Fibroblast of gingiva (primary cell): ENCODE measurements at regions not wholly inside any gene's neighbourhood (a gene's known extent, or its start where the extent isn't known, plus 50 kb on each side); places are given as distances from the start of the nearest gene placed in this dataset.
"Not testable (repeated sequence)": the region's sequence is repeated elsewhere in the genome, so short reads cannot be mapped to it uniquely, and the experiment has no call there.

Experiments
- DNase-seq: peaks from one replicate; pipeline ENCODE4 v3.0.0-alpha.2; 2011; ENCODE audit warnings: low read depth

DNA sequence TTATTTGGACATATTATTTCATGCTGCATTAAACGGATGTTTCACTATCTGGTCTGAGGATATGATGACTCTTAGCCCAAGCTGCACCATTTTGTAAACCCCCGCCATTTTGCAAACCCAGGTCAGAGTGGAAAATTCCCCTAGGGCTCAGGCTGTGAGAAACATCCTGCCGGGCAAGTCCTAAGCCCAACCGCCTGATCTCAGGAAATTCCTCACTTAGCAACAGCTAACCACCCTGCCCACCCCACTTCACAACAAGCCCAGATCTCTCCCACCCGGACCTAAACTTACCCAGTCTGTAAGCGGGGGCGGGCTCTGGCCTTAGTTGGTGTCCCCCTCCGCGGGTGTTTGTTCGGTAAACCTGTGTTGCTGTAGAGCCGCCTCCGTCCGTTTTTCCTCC, 2747.1 kb downstream of the PCDH7 start:
- no peak for DNase-seq

DNA sequence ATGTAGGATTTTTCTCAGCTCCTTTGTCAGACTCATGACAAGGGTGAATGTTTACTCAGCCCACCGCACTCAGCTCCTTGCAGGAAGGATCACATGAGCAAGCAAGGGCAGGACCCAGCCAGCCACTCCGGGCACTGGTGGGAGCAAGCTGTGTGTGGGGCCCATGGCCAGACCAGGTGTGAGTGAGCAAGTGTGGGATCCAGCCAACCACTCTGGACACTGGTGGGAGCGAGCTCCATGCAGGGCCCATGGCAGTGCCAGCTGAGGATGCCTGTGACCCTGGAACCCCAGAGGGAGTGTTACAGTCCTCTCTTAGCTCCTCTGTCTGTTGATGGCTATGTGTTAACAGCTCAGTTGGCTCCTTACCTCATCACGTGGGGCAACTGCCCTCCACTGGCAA, 2750.6 kb downstream of the PCDH7 start:
- DNase-seq = no peak

DNA sequence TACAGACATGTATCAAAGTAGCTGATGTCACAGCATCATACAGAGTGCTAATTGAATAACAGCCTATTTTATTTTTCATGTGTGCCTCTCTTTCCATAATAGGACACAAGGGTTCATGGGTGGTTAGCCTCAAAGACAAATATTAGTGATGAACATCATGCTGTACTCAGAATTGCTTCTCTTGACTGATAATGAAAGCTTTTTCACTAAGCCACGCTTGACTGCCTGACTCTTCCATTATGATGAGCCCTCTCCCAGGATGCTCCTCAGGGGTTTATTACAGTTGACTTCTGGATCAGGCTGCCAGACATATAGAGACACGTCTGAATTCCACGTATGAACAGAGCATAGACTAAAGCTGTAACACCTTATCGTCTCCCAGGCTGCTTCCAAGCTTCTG, 2757.5 kb downstream of the PCDH7 start:
- DNase-seq = no peak

DNA sequence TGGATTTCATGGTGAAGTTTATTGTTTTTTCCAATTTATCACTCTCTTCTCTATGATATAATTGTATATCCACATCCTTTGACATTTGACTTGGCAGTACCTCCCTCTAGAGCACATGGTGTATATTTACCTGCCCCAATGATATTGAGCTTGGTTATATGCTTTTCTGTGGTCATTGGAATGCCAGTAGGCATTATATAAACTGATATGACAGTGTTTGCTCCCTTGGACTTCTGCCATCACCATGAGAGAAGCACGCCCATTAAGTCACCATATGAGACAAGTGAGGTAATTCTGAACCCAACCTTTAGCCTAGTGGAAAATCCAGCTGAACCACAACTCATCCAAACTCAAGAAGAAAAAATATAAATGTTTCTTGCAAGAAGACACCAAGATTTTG, 2761.5 kb downstream of the ARAP2 start:
- DNase-seq = no peak

DNA sequence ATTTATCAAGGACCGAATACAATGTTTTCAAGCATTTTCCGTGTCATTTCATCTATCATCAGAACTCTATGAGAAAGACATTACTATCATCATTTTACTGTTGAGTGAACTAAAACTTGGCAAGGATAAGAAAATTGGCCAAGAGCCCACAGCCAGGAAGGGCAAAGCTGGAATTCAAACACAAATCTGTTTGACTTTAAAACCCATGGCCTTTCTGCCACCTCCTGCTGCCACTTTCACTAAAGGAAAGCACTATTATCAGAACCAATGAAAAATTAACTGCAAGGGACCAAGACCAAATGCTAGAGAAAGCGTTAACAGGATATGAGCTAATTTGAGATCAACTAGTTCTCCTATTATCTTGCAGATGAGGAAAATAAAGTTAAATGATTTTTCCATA, 2759.2 kb downstream of the ARAP2 start:
- DNase-seq = no peak

DNA sequence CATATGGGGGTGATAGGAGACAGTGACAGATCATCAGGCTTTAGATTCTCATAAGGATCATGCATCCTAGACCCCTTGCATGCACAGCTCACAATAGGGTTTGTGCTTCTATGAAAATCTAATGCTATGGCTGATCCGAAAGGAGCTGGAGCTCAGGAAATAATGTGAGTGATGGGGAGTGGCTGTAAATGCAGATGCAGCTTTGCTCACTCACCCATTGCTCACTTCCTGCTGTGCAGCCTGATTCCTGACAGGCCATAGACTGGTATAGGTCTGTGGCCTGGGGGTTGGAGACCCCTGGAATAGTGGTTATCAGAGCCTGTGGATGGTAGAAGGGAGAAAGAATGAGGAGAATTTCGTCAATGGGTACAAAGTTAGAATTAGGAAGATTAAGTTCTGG, 2751.1 kb downstream of the ARAP2 start:
- DNase-seq = no peak

DNA sequence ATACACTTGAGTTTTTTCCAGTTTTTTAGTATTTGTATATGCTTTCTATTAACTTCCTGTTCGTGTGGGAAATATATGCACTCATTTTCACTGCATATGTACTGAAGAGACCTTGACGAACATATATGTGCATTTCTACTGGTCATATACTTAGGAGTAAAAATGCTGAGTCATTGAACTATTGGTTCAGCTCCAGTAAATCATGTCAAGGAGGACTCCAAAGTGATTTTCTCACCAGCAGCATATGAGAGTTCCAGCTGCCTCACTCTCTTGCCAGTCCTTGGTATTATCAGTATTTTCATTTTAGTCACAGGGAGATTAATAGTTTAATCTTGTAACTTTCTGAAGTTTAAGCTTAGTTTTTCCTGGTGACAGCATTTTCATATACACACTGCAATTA, 2750.2 kb downstream of the ARAP2 start:
- no peak for DNase-seq

DNA sequence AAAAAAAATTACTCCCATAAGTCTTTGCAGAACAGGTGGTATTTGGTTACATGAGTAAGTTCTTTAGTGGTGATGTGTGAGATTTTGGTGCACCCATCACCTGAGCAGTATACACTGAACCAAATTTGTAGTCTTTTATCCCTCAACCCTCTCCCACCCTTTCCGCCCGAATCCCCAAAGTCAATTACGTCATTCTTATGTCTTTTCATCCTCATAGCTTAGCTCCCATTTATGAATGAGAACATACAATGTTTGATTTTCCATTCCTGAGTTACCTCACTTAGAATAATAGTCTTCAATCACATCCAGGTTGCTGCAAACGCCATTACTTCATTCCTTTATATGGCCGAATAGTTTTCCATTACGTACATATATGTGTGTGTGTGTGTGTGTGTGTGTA, 2742.7 kb downstream of the ARAP2 start:
- not testable (repeated sequence) for DNase-seq

DNA sequence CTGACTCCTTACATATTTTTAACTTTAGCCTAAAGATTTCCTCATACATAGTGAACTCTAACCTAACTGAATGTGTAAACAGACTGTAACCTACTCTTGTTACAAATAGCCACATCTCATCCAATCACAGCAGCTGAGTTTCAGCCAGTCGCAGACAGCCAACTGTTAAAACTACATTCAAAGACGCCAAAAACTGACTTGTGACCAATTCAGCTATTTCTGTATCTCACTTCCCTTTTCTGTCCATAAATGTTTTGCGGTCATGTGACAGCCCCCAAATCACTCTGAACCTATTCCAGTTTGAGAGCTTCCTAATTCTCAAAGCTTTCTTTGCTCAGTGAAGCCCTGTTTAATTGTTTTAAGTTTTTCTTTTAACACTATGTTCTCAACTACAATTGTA, 2731.9 kb downstream of the ARAP2 start:
- no peak for DNase-seq

DNA sequence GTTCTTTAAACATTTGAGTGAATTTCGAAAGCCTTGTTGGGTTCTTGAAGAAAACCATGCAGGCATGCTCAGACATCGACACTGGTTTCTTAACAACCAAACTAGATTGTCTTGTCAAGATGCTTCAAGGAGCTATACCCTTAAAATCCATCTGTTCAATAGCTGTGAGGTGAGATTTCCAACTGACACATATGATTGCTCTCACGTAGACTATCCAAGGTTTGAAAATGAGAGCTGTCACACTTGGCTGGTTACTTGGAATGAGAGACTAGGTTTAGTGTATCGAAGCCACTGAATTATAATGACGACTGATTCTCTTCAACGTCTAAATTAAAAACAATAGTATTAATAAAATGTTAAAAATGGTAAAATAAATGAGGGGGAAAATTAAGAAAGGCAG, 2725.5 kb downstream of the ARAP2 start:
- DNase-seq = no peak

DNA sequence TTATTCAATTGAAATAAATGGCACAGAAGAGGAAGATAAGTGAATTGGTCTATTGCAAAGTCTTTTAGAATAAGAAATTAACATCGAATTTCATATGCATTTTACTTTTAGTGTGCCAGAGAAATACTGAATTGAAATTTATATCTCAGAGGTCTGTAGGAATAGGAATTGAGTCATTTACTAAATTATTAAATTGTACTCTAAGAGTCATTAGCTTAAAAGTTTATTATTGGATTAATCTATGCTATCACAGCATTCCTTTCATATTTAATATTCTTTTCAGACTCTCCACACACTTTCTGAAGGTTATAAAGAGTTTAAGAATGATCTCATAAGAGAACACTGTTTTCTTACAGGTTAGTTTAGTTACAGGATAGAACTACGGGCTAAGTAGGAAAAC, 2711.5 kb downstream of the ARAP2 start:
- DNase-seq = no peak

DNA sequence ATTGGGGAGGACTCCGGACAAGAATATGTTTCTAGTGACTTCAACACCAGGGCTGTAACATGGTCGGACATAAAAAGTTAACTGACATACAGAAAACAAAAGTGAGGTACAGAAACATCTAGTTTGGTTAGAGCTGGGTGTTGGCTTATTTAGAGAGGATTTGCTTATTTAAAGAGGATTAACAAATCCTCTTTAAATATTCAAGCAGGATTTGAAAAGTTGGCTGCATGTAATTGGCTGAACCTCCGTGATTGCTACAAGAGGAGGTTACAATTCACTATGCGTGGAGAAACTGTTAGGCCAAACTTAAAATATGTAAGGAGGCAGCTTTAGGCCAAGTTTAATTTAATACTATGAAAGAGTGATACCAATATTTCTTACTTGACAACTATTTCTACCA, 2707.4 kb downstream of the ARAP2 start:
- DNase-seq = no peak

DNA sequence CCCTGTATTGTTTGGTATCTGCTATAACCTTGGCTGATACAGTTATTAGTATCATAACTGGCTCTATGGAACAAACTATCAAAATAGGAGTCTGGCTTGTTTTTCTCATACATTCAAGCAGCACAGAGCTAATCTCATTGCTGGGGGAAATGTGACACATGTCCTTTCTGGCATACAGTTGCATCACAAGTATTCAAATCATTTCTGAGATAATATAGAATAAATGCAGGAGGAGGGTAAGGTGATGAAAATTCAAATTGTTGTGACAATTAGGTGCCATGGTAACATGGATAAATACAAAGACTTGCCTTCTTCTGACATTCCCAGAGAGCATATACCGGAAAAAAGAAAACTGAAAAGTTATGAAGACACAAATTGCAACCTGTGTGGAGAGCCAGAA, 2706.8 kb downstream of the ARAP2 start:
- DNase-seq = no peak

DNA sequence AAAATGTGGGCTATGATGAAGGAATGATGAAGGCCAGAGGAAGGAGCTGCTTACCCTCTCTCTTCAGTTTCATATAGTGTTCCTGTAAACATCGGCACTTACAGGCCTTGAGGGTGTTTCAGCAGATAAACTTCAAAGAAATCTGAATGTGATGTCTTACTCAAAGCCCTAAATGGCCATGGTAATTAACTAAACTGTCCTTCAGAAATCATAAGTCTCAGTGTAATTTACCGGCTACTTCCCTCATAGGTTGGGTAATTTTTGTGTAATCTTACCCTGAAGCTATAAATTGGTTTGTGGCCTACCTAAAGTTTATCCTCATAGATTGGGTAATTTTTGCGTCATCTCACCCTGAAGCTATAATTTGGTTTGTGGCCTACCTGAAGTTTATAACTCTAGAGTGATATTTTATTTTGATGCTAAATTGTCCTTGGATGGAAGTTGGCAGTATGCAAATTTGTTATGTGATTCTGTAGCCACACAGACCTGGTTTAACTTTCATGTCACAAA, 2700.3 kb downstream of the ARAP2 start:
- DNase-seq = no peak

DNA sequence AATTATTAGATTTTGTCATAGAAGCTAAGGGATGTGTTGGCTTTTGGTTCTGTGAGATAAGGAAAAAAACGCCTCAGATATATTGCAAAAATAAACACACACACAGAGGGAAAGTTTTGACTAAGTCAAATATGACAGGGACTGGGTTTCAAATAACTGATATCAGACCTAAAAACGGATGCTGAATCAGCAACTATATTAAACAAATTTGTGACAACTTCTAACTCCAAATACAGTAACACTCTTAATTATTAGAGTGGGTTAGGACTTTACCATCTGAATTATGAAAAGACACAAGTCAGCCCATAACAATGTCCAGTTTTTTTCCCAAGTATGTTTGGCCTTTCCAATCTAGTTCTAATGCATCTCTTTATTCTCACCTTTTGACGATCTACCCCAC, 2693.1 kb downstream of the ARAP2 start:
- DNase-seq = no peak

DNA sequence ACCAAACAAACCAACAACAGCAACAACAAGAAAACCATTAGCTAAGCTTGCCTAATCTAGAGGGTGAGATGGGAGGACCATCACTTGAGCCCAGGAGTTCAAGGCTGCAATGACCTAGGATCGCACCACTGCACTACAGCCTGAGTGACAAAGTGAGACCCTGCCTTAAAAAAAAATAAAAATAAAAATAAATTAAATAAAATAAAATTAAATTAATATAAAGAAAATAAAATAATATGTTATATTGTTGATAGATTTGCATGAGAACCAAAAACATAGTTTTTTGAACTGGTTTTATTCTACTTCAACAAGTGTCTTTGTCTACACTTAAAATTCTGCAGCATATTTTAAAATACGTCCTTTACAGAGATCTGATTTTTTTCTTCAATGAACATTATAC, 2683.1 kb downstream of the ARAP2 start:
- DNase-seq = no peak

DNA sequence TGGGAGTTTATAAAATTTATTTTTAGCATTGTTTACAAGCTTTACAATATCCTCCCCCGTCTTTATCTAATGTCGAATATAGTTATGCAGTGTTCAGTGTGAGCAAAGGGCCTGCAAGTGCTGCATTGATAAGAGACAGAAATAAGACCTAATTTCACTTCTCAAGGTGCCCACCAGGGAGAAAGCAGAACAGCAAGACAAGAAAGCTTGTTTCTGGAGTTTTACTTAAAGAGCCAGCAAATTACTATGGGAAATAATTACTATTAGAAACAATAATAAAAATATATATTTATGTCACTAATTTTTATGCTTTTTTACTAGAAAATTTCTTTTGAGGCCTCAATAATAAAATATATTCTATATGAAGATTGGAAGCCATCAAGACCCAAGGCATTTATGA, 2677.7 kb downstream of the ARAP2 start:
- no peak for DNase-seq

DNA sequence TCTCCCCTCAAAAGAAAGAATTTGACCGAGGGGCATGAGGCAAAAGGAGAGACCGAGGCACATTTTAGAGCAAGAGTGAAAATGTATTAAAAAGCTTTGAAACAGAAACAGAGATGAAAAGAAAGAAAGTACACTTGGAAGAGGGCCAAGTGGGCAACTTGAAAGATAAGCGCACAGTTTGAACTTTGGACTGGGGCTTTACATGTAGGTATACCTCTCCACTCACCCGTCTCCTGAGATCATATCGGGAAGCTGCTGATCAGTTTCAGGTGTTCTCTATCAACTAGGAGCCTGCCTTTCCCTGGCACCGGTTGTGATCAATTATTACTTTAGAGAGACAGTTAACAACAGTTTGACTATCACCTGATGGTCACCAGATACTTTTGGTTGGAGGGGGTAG, 2666.5 kb downstream of the ARAP2 start:
- DNase-seq = no peak

DNA sequence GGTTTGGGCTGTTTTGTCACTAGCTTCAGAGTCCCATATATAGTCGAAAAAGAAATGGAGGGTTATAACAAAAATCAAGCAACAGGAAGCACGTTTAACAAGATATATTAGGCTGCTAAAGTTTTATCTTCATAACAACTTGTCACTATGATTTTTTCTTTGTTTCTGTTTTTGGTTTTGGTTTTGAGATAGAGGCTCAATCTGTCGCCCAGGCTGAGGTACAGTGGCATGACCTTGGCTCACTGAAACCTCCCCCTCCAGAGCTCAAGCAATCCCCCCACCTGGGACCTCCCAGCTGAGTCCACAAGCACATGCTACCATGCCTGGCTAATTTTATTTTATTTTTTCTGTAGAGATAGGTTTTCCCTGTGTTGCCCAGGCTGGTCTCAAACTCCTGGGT, 2664.4 kb downstream of the ARAP2 start:
- DNase-seq = no peak

DNA sequence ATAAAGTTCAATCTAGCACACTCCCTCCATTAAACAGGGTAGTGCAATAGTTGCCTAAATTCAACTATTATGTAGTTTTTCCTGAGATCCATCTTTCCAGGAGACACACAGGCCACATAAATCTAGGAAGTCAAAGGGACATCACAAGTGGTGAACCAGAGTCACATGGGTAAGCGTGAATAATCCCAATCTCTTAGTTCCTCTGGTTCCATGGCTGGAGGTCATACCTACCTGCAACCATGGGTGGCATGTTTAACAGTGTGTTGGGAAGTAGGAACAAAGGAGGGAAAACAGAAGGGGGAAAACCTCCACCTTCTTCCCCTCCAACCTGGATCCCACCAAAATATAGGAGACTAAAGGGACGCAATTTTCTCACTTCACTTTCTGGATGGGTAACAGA, 2651.6 kb downstream of the ARAP2 start:
- no peak for DNase-seq

DNA sequence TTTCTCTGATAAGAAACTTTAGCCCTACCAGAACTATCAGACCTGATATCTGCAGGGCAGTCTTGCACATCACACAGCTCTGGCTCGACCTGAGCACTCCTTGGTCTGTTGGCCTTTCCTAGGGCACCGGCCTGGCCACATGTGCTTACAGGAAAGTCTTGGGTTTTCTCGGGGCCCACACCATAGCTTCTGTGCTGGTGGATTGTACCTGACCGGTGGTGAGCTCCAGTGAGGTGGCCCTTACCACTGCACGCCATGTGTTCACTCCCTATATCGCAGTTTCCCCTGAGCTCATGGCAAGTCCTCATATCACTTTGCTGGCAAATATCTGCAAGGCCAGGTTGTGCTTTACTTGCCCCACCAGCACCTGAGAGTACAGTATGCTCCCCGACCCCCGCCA, 2637.4 kb downstream of the ARAP2 start:
- no peak for DNase-seq

DNA sequence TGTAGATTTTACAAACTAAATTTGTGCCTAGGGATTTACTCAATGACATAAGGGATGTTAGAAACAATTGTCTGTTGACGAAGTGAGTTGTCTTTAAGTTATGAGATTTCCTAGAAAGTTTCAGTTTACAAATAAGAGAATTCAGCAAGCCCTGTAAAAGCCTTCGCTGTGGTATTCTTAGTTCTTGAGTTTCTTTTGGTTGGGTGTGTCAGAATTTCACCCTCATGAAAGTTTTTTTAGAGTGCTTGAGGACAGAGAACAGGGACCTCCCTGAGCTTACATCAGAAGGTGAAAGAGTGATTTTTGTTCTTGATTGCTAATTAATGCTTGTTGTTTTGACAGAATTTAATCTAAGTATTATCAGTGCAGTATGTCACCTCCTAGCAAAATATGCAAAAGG, 2628.2 kb downstream of the ARAP2 start:
- no peak for DNase-seq

DNA sequence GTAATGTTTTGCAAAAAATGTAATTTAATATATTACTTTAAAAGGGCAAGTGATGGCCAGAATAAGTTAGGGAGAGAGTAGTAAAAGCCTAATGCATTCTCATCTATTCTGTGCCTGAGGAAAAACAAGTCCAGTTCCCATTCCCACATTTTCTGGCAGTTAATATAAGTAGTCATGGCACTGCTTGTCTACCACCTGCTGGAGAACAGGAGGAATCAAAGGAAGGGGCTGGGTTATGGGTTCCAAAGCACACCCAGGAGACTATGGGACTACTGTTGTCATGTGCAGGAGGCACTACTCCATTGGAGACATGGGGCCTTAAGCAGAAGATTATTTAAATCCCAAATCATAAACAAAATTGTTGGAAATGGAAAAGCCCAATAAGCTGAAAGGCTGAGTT, 2618.6 kb downstream of the ARAP2 start:
- DNase-seq = no peak

DNA sequence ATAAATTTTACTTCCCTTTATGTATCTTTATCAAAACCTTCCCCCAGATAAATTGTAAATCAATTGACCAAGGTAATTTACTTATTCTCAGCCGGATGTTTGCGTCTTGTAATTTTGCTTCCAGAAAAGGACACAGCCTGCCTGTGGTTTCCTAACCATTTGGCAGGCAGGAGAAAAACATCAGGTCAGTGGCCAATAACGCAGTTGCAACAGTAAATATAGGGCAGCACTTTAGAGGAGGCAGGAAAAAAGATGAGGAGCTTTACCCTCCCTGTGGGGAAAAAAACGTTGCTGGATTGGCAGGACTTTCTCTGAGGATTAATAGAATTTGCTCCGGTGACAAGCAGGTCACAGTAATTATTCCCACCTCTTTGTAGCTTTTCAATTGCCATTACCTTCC, 2618.1 kb downstream of the ARAP2 start:
- no peak for DNase-seq

DNA sequence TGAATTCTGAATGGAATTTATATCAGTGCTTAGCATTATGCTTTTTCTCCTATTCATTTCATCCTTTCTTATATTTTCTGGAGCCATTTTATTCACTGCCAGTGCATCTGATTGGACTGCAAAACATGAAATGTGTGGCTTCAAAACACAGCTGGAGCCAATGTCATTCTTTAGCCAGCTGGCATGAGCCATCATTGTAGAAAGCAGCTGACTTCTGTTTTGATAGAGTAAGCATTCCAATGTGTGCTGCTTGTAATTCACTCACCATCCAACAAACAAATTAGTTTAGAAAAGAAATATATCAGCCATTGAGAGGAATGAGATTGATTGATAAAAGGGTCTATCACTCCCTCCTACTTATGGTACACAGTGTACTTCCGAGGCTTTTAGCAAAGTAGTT, 2616.0 kb downstream of the ARAP2 start:
- DNase-seq = peak; percentile 2
